ENCODE measurements at regions not wholly inside any gene's neighbourhood (a gene's known extent, or its start where the extent isn't known, plus 50 kb on each side); places are given as distances from the start of the nearest gene placed in this dataset.

DNA sequence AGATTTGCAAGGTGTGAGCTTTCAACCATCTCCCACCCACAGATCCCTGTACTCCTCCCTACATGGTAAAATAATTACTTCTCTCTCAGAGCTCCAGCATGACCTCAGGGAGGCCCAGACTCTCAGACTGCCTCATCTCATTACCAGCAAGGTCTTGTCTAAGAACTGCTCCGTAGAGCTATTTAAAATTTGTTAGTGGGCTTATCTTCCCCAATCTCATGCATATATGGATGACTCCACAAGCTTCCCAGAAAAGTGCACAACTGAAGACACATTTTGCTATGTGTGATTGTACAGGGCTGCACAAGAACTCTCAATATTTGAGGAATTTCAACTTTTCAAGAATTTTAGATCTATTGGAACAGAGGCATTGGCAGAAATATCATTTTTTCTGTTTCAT is 230.3 kb downstream of the CSNK2A3 start:
- no peak overlapping the region for H3K9ac ChIP-seq (ENCODE audit: low read depth, low read length)
- H3K4me1 ChIP-seq (ENCODE audit: insufficient read depth, low read length): peaks cover under 1% of the 10 kb centered on the region; the same call in 1 of the 2 replicates
- H3K36me3 ChIP-seq (ENCODE audit: insufficient read depth, low read depth, low read length): no peaks in the 10 kb centered on the region
- no peaks in the 10 kb centered on the region for H3K27me3 ChIP-seq (ENCODE audit: insufficient read depth, low read length)
- no peaks in the 10 kb centered on the region for H3K9me3 ChIP-seq (ENCODE audit: insufficient read depth, low read depth, low read length)
- H3K27ac ChIP-seq (ENCODE audit: low read length): no peak overlapping the region
- H3K4me3 ChIP-seq (ENCODE audit: low read length): no peak overlapping the region

DNA sequence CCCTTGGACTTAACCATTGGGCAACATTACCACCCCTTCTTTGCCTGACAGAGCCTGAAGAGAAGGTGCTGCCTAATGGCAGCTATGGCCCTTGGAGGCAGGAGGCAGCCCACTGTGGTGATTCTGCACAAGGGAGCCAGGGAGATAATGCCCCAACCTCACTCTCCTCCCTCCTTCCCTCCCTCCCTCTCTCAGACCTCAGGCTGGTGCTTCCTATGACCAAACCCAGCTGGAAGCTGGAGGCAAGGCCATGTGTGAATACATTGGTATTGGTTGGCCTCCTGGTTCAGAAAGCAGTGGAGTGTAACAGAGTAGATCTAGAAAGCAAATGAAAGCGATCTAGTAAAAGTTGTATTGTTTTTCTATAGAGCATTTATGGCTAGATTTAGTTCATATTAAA is 233.1 kb downstream of the CSNK2A3 start:
- Histone ChIP-seq H3K27me3 (ENCODE audit: insufficient read depth, low read length) (no peaks in the 10 kb centered on the region), H3K4me1 (ENCODE audit: insufficient read depth, low read length) (no peaks in the 10 kb centered on the region), H3K9ac (ENCODE audit: low read depth, low read length) (no peak overlapping the region), H3K9me3 (ENCODE audit: insufficient read depth, low read depth, low read length) (no peaks in the 10 kb centered on the region), H3K4me3 (ENCODE audit: low read length) (no peak overlapping the region), H3K36me3 (ENCODE audit: insufficient read depth, low read depth, low read length) (no peaks in the 10 kb centered on the region), H3K27ac (ENCODE audit: low read length) (no peak overlapping the region)

DNA sequence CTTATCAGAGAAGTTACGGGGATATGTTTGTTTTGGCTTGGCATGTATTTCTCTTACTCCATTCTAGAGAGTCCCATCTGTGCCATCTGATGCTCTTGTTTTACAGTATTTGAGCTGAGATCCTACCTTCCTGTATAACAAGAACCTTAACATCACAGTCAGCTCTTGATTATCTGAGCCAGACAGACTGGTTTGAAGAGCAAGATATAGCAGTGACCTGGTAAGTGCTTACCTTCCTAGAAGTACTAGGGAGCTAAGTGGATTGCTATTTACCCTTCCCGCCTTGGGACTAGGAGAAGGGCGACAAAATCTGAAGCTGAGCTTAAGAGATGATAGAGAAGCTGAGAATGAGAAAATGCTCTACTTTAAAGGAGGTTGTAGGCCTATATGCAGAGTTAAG is 235.3 kb downstream of the CSNK2A3 start:
- no peaks in the 10 kb centered on the region for H3K27me3 ChIP-seq (ENCODE audit: insufficient read depth, low read length)
- H3K36me3 ChIP-seq (ENCODE audit: insufficient read depth, low read depth, low read length): no peaks in the 10 kb centered on the region
- no peaks in the 10 kb centered on the region; the same call in 1 of the 2 replicates for H3K9me3 ChIP-seq (ENCODE audit: insufficient read depth, low read depth, low read length)
- no peak overlapping the region for H3K27ac ChIP-seq (ENCODE audit: low read length)
- H3K9ac ChIP-seq (ENCODE audit: low read depth, low read length): no peak overlapping the region
- no peaks in the 10 kb centered on the region for H3K4me1 ChIP-seq (ENCODE audit: insufficient read depth, low read length)
- H3K4me3 ChIP-seq (ENCODE audit: low read length): no peak overlapping the region

DNA sequence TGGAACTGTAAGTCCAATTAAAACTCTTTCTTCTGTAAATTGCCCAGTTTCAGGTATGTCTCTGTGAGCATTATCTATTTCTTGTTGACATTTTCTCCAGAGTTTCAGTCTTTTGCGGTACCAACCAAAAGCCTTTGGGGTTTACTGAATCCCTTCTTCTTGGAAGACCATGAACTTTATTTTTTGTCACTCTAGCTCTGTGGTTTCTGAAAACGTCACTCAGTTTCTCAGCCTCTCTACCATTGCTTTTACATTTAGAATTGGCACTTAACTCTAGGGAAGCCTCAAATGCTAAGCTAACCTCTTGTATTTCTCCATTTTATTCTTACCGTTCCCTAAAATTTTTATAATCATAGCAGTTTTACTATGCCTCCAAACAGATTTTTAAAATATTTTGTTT is 237.6 kb downstream of the CSNK2A3 start:
- no peaks in the 10 kb centered on the region for H3K36me3 ChIP-seq (ENCODE audit: insufficient read depth, low read depth, low read length)
- no peaks in the 10 kb centered on the region; the same call in 1 of the 2 replicates for H3K9me3 ChIP-seq (ENCODE audit: insufficient read depth, low read depth, low read length)

DNA sequence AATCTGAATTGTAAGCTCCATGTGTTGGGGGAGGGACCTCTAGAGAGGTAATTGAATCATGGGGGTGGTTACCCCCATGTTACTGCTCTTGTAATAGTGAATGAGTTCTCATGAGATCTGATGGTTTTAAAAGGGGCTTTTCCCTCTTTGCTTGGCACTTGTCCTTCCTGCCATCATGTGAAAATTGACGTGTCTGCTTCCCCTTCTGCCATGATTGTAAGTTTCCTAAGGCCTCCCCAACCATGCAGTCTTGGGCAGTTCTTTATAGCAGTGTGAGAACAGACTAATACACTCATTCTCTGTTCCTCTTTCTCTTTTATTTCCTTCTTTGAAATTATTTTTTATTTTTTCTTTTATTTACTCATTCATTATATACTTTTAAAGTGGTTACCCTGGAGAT is 239.4 kb downstream of the CSNK2A3 start:
- H3K9ac ChIP-seq (ENCODE audit: low read depth, low read length): no peak overlapping the region
- H3K4me3 ChIP-seq (ENCODE audit: low read length): no peak overlapping the region
- H3K27me3 ChIP-seq (ENCODE audit: insufficient read depth, low read length): no peaks in the 10 kb centered on the region
- H3K36me3 ChIP-seq (ENCODE audit: insufficient read depth, low read depth, low read length): no peaks in the 10 kb centered on the region
- H3K4me1 ChIP-seq (ENCODE audit: insufficient read depth, low read length): no peaks in the 10 kb centered on the region
- H3K9me3 ChIP-seq (ENCODE audit: insufficient read depth, low read depth, low read length): no peaks in the 10 kb centered on the region; the same call in 1 of the 2 replicates
- H3K27ac ChIP-seq (ENCODE audit: low read length): no peak overlapping the region

More for the DNA sequence above, 237.6 kb downstream of the CSNK2A3 start:
- Histone ChIP-seq H3K27ac (ENCODE audit: low read length) (no peak overlapping the region), H3K27me3 (ENCODE audit: insufficient read depth, low read length) (no peaks in the 10 kb centered on the region), H3K4me3 (ENCODE audit: low read length) (no peak overlapping the region), H3K9ac (ENCODE audit: low read depth, low read length) (no peak overlapping the region), H3K4me1 (ENCODE audit: insufficient read depth, low read length) (no peaks in the 10 kb centered on the region)

DNA sequence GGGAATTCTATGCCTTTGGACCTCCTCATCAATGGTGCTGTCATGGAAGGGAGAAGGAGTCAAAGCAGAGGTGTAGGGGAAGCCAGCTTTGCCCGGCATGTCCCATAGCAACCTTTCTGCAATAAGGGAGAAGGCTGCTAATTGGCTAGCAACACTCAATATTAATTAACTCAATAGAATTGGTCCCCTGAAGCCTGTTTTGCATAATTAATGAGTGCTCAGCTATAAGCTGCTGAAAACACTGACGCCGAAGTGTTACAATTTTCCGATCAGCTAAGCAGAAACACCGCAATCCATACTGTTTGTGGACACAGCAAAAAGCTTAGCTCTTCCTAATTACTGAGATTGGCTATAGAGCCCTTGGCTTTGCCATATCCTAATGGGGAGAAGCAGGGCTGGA is 245.0 kb downstream of the CSNK2A3 start:
- Histone ChIP-seq H3K4me1 (ENCODE audit: insufficient read depth, low read length) (0 out of 2 replicates have a peak, but pooled peaks cover 2% of the 10 kb centered on the region), H3K27ac (ENCODE audit: low read length) (no peak overlapping the region), H3K9me3 (ENCODE audit: insufficient read depth, low read depth, low read length) (no peaks in the 10 kb centered on the region; the same call in 1 of the 2 replicates), H3K4me3 (ENCODE audit: low read length) (no peak overlapping the region), H3K9ac (ENCODE audit: low read depth, low read length) (no peak overlapping the region), H3K36me3 (ENCODE audit: insufficient read depth, low read depth, low read length) (no peaks in the 10 kb centered on the region), H3K27me3 (ENCODE audit: insufficient read depth, low read length) (no peaks in the 10 kb centered on the region)

DNA sequence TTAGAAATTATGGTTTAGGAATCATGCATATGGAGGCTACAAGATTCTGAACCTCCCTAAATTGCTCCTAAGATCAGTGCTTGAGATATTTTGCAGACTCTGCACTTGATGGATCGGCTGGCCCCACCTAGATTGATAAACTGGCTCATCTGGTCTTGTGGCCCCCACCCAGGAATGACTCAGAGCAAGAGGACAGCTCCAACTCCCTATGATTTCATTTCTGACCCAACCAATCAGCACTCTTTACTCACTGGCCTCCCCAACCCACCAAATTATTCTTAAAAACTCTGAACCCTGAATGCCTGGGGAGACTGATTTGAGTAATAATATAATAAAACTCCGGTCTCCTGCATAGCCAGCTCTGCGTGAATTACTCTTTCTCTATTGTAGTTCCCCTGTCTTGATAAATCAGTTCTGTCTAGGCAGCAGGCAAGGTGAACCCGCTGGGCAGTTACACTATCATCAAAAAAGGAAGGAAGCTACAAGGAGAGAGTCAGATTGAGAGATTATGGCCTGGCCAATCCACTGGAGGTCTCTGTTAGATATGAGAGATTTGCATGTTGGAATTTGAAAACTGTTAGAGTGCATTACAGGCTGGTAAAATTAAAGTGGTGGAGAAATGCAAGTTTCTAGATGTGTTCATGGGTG is 245.8 kb downstream of the CSNK2A3 start:
- Histone ChIP-seq H3K27ac (ENCODE audit: low read length) (no peak overlapping the region), H3K36me3 (ENCODE audit: insufficient read depth, low read depth, low read length) (no peaks in the 10 kb centered on the region), H3K9ac (ENCODE audit: low read depth, low read length) (no peak overlapping the region), H3K27me3 (ENCODE audit: insufficient read depth, low read length) (no peaks in the 10 kb centered on the region), H3K4me3 (ENCODE audit: low read length) (no peak overlapping the region), H3K4me1 (ENCODE audit: insufficient read depth, low read length) (0 out of 2 replicates have a peak, but pooled peaks cover 2% of the 10 kb centered on the region), H3K9me3 (ENCODE audit: insufficient read depth, low read depth, low read length) (no peaks in the 10 kb centered on the region)

DNA sequence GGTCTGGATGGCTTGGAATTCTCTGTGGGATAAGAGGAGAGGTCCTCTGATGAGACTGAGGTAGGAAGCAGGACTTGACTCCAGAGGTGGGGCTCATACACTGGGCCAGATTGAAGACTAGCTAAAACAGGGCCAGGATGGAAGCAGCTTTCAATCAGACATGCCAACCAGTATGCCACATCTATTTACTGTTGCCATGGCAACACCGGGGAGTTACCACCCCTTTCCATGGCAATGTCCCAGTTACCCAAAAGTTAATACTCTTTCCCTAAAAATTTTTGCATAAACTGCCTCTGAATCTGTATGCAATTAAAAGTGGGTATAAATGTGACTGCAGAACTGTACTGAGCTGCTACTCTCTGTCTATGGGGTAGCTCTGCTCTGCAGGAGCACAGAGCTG is 247.5 kb upstream of the ZBED5 start:
- no peak overlapping the region for H3K27ac ChIP-seq (ENCODE audit: low read length)
- H3K4me3 ChIP-seq (ENCODE audit: low read length): no peak overlapping the region
- H3K4me1 ChIP-seq (ENCODE audit: insufficient read depth, low read length): 0 out of 2 replicates have a peak, but pooled peaks cover 2% of the 10 kb centered on the region
- H3K36me3 ChIP-seq (ENCODE audit: insufficient read depth, low read depth, low read length): no peaks in the 10 kb centered on the region
- H3K9ac ChIP-seq (ENCODE audit: low read depth, low read length): no peak overlapping the region
- H3K27me3 ChIP-seq (ENCODE audit: insufficient read depth, low read length): no peaks in the 10 kb centered on the region
- no peaks in the 10 kb centered on the region for H3K9me3 ChIP-seq (ENCODE audit: insufficient read depth, low read depth, low read length)

DNA sequence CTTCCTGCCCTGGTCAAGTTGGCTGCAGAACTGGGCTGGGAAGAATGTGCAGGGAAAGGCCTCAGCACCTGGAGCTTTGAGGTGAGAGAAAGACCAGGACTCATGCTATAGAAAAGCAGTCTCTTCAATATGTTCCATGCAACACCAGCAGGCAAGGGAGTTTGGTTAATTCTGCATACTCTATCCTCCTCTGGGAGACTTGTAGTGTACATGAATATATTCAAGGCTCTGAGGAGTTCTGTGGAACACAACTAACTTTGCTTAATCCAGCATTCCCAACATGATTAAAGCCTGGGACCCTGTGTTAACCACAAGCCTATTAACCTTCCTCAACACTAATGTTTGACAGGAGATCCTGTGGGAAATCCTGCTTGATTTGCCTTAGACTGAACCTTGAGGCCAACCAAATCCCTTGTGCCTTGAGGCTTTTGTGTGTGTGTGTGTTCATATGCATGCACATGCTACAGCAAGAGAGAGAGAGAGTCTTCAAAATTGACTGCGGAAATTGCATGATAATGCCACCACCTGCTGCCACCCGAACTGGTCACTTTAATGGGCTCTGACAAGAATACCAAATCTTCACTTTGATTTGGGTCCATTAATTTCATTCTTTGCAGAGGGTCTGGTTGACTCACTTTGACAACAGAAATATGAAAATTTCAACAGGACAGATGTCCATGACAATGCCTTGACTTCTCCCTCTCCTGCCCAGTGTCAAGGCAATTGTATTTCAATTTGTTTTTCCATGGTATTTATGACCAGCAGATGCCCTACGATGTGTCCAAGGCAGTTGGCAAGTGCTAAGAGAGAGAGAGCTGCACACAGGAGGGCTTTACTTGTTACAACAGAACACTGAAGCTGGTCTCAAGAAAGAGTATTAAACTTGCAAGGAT is 238.2 kb upstream of the ZBED5 start:
- no peak overlapping the region for H3K27ac ChIP-seq (ENCODE audit: low read length)
- H3K27me3 ChIP-seq (ENCODE audit: insufficient read depth, low read length): no peaks in the 10 kb centered on the region
- no peak overlapping the region for H3K9ac ChIP-seq (ENCODE audit: low read depth, low read length)
- peaks cover 14% of the 10 kb centered on the region for H3K9me3 ChIP-seq (ENCODE audit: insufficient read depth, low read depth, low read length)
- H3K4me1 ChIP-seq (ENCODE audit: insufficient read depth, low read length): peaks cover 3% of the 10 kb centered on the region; the same call in 1 of the 2 replicates
- no peaks in the 10 kb centered on the region for H3K36me3 ChIP-seq (ENCODE audit: insufficient read depth, low read depth, low read length)
- no peak overlapping the region for H3K4me3 ChIP-seq (ENCODE audit: low read length)

DNA sequence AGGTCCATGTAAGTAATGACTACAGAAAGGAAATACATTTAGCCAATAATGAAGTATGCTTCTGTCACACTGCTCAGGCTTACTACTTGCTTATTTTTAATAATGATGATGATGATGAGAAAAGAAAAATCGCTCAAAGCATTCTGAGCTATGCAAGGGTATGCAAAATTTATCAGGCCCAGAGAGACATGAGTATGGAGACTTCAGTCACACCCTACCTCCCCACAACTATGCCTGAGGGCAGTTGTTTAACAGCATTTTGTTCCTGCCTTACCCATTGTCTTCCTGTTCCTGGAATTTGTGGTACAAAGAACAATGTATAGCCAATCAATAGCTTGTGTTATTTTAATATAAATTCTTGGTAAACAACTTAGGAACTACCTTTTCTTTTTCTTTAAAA is 232.6 kb upstream of the ZBED5 start:
- H3K27me3 ChIP-seq (ENCODE audit: insufficient read depth, low read length): no peaks in the 10 kb centered on the region
- H3K4me3 ChIP-seq (ENCODE audit: low read length): no peak overlapping the region
- no peaks in the 10 kb centered on the region for H3K4me1 ChIP-seq (ENCODE audit: insufficient read depth, low read length)
- H3K9me3 ChIP-seq (ENCODE audit: insufficient read depth, low read depth, low read length): peaks cover 26% of the 10 kb centered on the region
- no peaks in the 10 kb centered on the region for H3K36me3 ChIP-seq (ENCODE audit: insufficient read depth, low read depth, low read length)
- H3K9ac ChIP-seq (ENCODE audit: low read depth, low read length): no peak overlapping the region
- H3K27ac ChIP-seq (ENCODE audit: low read length): no peak overlapping the region

DNA sequence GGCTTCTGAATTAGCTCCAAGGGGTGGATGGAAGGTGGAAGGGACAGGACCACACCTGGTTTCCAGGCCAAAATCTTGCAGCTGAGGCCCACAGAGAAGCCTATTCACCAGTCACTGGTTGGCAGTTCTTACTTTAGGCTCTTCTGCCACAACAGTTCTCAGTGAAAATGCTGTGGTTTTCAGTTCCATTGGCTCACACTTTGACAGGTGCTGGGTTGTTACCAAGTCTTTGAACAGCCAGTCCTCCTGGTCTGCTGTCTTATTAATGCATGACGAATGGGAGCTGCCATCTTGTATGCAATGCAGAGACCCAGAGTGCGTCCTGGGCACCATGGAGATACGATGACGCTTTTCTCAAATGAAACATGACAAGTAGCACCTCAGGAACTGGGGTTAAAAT is 232.0 kb upstream of the ZBED5 start:
- Histone ChIP-seq H3K36me3 (ENCODE audit: insufficient read depth, low read depth, low read length) (no peaks in the 10 kb centered on the region), H3K9me3 (ENCODE audit: insufficient read depth, low read depth, low read length) (peaks cover 26% of the 10 kb centered on the region), H3K27me3 (ENCODE audit: insufficient read depth, low read length) (no peaks in the 10 kb centered on the region), H3K4me1 (ENCODE audit: insufficient read depth, low read length) (no peaks in the 10 kb centered on the region; the same call in 1 of the 2 replicates), H3K27ac (ENCODE audit: low read length) (no peak overlapping the region), H3K9ac (ENCODE audit: low read depth, low read length) (no peak overlapping the region), H3K4me3 (ENCODE audit: low read length) (no peak overlapping the region)

DNA sequence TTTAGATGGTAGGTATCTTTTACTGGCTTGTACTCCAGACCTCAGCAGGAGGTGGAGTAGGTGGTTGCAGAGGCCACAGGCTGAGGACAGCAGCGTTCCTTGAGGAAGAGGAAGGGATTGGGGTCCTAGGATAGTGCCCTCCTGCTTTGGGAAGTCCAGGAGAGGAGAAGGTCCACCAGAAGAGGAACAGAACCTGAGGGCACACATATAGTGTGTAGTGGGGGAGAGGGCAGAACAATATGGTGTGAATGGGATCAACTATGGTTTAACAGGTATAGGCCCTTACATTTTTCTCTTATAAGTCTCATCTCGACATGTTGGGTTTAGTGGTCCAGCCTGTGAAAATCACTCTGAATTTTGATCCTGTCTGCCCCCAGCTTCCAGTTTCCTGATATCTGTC is 229.1 kb upstream of the ZBED5 start:
- H3K27me3 ChIP-seq (ENCODE audit: insufficient read depth, low read length): no peaks in the 10 kb centered on the region
- no peaks in the 10 kb centered on the region for H3K36me3 ChIP-seq (ENCODE audit: insufficient read depth, low read depth, low read length)

More for the DNA sequence above, 229.1 kb upstream of the ZBED5 start:
- no peak overlapping the region for H3K4me3 ChIP-seq (ENCODE audit: low read length)
- no peak overlapping the region for H3K9ac ChIP-seq (ENCODE audit: low read depth, low read length)
- H3K27ac ChIP-seq (ENCODE audit: low read length): no peak overlapping the region
- H3K4me1 ChIP-seq (ENCODE audit: insufficient read depth, low read length): peaks cover 16% of the 10 kb centered on the region
- H3K9me3 ChIP-seq (ENCODE audit: insufficient read depth, low read depth, low read length): peaks cover 21% of the 10 kb centered on the region

All from iPS-20b (cell line).